GM12878 (cell line): ENCODE measurements at regions not wholly inside any gene's neighbourhood (a gene's known extent, or its start where the extent isn't known, plus 50 kb on each side); places are given as distances from the start of the nearest gene placed in this dataset.

Source experiments
- CBX3 ChIP-seq: fragments of 200-600 bp; sonication (generic); IDR thresholded peaks from 2 replicates; pipeline ENCODE4 v1.6.1; 2016; ENCODE audit warnings: low read depth, borderline replicate concordance
- HDAC6 ChIP-seq: fragments of 200-600 bp; sonication (generic); IDR thresholded peaks from one replicate; pipeline ENCODE4 v1.8.0; 2017; ENCODE audit warnings: antibody characterized with exemption; ENCODE audit not compliant: unreplicated experiment
- KLF5 ChIP-seq: fragments of 450-650 bp; IDR thresholded peaks from 2 replicates; pipeline ENCODE4 v1.6.1; 2014; ENCODE audit warnings: mild to moderate bottlenecking; ENCODE audit not compliant: partially characterized antibody
- SMARCA5 ChIP-seq: fragments of 450-650 bp; IDR thresholded peaks from 2 replicates; pipeline ENCODE4 v1.6.1; 2017; ENCODE audit warnings: mild to moderate bottlenecking
- TF ChIP-seq, protein P1 (sequence below): fragments of 450-650 bp; IDR thresholded peaks from 2 replicates; pipeline ENCODE4 v1.6.1; 2017; ENCODE audit warnings: mild to moderate bottlenecking, moderate library complexity
- TF ChIP-seq, protein P2 (sequence below): fragments of 450-650 bp; formaldehyde crosslinking; IDR thresholded peaks from 2 replicates; pipeline ENCODE4 v1.4.0; 2020; ENCODE audit warnings: mild to moderate bottlenecking, moderate library complexity

DNA sequence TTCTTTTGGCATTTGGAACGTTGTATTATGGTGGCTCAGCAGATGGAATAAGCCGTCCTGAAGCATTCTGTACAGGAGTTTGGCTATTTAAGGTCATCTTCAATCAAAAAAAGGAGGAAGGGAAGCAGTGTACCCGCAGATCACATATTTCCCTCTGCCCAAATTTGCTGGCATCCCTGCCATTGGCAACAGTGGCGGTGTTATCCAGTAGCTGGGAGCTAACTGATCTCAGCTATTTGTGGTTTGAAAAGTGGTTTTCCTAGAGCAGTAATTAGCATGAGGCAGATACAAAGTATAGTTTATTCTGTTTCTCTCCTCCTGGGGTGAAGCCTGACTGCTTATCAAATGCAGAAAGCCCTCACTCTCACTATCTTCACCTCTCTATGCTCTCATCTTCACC, 576.8 kb downstream of the QKI start (continued):
- TF ChIP-seq KLF5 (no peak), HDAC6 (no peak), CBX3 (no peak), SMARCA5 (no peak)
- TF ChIP-seq, protein P1, sequence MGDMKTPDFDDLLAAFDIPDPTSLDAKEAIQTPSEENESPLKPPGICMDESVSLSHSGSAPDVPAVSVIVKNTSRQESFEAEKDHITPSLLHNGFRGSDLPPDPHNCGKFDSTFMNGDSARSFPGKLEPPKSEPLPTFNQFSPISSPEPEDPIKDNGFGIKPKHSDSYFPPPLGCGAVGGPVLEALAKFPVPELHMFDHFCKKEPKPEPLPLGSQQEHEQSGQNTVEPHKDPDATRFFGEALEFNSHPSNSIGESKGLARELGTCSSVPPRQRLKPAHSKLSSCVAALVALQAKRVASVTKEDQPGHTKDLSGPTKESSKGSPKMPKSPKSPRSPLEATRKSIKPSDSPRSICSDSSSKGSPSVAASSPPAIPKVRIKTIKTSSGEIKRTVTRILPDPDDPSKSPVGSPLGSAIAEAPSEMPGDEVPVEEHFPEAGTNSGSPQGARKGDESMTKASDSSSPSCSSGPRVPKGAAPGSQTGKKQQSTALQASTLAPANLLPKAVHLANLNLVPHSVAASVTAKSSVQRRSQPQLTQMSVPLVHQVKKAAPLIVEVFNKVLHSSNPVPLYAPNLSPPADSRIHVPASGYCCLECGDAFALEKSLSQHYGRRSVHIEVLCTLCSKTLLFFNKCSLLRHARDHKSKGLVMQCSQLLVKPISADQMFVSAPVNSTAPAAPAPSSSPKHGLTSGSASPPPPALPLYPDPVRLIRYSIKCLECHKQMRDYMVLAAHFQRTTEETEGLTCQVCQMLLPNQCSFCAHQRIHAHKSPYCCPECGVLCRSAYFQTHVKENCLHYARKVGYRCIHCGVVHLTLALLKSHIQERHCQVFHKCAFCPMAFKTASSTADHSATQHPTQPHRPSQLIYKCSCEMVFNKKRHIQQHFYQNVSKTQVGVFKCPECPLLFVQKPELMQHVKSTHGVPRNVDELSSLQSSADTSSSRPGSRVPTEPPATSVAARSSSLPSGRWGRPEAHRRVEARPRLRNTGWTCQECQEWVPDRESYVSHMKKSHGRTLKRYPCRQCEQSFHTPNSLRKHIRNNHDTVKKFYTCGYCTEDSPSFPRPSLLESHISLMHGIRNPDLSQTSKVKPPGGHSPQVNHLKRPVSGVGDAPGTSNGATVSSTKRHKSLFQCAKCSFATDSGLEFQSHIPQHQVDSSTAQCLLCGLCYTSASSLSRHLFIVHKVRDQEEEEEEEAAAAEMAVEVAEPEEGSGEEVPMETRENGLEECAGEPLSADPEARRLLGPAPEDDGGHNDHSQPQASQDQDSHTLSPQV = no peak
- TF ChIP-seq, protein P2, sequence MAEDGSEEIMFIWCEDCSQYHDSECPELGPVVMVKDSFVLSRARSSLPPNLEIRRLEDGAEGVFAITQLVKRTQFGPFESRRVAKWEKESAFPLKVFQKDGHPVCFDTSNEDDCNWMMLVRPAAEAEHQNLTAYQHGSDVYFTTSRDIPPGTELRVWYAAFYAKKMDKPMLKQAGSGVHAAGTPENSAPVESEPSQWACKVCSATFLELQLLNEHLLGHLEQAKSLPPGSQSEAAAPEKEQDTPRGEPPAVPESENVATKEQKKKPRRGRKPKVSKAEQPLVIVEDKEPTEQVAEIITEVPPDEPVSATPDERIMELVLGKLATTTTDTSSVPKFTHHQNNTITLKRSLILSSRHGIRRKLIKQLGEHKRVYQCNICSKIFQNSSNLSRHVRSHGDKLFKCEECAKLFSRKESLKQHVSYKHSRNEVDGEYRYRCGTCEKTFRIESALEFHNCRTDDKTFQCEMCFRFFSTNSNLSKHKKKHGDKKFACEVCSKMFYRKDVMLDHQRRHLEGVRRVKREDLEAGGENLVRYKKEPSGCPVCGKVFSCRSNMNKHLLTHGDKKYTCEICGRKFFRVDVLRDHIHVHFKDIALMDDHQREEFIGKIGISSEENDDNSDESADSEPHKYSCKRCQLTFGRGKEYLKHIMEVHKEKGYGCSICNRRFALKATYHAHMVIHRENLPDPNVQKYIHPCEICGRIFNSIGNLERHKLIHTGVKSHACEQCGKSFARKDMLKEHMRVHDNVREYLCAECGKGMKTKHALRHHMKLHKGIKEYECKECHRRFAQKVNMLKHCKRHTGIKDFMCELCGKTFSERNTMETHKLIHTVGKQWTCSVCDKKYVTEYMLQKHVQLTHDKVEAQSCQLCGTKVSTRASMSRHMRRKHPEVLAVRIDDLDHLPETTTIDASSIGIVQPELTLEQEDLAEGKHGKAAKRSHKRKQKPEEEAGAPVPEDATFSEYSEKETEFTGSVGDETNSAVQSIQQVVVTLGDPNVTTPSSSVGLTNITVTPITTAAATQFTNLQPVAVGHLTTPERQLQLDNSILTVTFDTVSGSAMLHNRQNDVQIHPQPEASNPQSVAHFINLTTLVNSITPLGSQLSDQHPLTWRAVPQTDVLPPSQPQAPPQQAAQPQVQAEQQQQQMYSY (CRISPR knock-in tag) = no peak
